Ovary (tissue), 3 donors: ENCODE measurements at regions not wholly inside any gene's neighbourhood (a gene's known extent, or its start where the extent isn't known, plus 50 kb on each side); places are given as distances from the start of the nearest gene placed in this dataset.

Source experiments
- EP300 ChIP-seq: sonication (generic); formaldehyde crosslinking; IDR thresholded peaks from one replicate; pipeline ENCODE4 v1.6.1; 2017; ENCODE audit warnings: antibody characterized with exemption
- POLR2A ChIP-seq: fragments of 450-650 bp; IDR thresholded peaks from one replicate; pipeline ENCODE4 v1.6.1; 2017; ENCODE audit warnings: antibody characterized with exemption, mild to moderate bottlenecking, moderate library complexity
- TF ChIP-seq, protein P1 (sequence below), 3 donors: fragments of 450-650 bp in 2 of 3; fragments of 200-600 bp in 1 of 3; IDR thresholded peaks; one replicate each; pipeline versions ENCODE4 v1.5.1 to v1.8.0; 2016 to 2022; ENCODE audit warnings: antibody characterized with exemption in 3 of 3, mild to moderate bottlenecking in 1 of 3
- donor health status: DM: no; HTN: no; CAD: no.

DNA sequence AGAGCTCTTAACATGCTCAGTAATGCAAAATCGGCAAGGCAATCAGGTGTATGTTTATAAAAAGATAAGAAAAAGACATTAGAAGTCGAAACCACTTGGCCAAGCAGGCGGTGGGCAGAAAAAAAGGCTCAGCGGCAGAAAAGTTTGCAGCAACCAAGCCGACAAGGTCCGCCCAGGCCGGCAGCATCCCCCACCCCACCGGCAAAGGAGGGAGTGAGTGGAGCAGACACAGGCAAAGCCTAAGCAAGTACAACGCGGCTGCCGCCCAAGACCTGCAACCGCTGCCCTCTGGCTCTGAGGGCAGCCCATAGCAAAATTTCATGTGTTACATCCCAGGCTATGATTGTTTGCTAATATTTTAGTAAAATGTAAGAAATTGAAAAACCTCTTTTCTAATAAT, 125.4 kb upstream of the ZCCHC13 start:
- TF ChIP-seq, protein P1, sequence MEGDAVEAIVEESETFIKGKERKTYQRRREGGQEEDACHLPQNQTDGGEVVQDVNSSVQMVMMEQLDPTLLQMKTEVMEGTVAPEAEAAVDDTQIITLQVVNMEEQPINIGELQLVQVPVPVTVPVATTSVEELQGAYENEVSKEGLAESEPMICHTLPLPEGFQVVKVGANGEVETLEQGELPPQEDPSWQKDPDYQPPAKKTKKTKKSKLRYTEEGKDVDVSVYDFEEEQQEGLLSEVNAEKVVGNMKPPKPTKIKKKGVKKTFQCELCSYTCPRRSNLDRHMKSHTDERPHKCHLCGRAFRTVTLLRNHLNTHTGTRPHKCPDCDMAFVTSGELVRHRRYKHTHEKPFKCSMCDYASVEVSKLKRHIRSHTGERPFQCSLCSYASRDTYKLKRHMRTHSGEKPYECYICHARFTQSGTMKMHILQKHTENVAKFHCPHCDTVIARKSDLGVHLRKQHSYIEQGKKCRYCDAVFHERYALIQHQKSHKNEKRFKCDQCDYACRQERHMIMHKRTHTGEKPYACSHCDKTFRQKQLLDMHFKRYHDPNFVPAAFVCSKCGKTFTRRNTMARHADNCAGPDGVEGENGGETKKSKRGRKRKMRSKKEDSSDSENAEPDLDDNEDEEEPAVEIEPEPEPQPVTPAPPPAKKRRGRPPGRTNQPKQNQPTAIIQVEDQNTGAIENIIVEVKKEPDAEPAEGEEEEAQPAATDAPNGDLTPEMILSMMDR (IDR thresholded peaks at IDR 0.05) = no peak
- no peak for TF ChIP-seq POLR2A
- no peak for TF ChIP-seq EP300
